ENCODE measurements at regions not wholly inside any gene's neighbourhood (a gene's known extent, or its start where the extent isn't known, plus 50 kb on each side); places are given as distances from the start of the nearest gene placed in this dataset.
"Not testable (repeated sequence)": the region's sequence is repeated elsewhere in the genome, so short reads cannot be mapped to it uniquely, and the experiment has no call there.

DNA sequence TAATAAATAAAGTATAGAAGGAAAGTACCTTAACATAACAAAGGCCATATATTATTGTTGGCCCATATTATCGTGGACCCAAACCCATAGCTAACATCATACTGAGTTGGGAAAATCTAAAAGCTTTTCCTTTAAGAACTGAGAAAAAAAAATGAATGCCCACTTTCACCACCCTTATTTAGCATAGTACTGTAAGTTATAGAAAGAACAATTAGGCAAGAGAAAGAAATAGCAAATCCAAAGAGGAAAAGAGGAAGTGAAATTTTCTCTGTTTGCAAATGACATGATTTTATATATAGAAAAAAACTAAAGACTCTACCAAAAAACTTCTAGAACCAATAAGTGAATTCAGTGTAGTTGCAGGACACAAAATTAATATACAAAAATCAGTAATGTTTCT lies 1854.6 kb downstream of the PCDH7 start:
- DNase-seq (ENCODE audit: low spot score), result no peak

DNA sequence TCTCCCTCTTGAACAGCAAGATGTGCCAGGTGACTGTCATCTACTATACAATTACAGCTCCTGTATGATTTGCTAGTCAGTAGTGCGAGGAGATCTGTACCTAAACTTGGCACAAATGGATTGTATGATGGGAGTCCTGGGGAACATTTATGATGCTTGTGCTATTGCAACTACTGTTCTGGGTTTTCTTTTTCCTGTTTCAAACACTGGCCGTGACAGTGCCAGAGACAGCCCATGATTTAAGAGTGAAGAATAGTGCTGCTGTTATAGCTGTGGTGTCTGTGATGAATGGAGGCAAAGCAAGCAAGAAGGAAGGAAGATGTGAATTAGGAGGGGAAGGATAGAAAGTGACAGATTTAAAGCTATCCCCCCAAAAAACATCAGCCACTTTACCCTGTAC lies 1868.9 kb downstream of the PCDH7 start:
- no peak for DNase-seq (ENCODE audit: low spot score)

DNA sequence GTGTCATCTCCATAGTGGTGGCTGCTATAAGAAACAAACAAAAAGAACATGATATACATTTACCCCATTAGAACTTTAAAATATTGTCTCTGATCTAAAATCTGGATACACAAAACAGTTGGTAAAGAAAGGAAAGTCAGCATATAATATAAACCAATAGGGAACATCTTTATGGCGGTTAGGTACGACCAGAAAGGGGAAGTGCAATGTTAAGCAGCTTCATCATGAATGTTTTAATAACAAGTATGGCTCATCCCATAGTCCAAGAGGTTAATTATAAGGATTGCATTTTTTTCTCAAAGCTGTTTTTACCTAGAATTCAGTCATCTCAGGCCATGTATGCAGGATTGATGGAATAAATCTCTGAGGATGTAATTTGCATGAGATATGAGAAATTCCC lies 1869.7 kb downstream of the PCDH7 start:
- no peak for DNase-seq (ENCODE audit: low spot score)

DNA sequence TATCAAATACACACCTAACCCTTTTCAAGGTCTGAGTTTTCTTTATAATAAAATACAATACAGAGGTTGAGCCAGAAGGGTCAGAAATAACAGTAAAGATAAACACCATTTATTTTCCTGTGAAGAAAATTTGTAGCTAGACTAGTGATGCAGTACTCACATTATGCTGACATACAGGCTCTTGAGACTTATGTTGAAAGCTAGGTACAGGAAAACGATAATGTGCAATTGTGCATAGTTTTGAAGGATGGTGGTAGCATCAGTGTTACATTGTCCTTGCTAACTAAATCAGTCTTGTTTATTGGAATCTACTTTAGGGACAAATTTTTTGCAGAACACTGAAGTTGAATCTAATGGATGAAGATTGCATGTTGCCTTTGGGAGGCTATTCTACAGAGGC lies 1877.2 kb downstream of the PCDH7 start:
- no peak for DNase-seq (ENCODE audit: low spot score)

DNA sequence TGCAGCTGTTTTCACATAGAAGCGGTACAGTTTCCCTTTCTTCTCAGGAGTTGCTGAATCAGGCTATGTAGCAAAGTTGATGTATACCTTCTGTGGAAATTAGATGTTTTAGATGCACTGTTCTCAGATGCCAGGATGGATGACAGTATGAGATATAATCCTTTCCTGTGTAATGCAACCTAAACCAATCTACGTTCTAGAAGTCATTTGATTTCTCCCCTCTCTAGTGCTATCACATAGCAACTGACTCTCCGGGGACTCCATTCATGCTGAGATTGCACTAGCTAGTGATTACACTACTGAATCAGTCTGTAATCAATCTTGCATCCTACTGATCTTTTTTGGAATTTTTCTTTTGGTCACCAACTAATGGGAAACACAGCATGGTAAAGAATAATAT lies 1881.7 kb downstream of the PCDH7 start:
- DNase-seq (ENCODE audit: low spot score), result no peak

DNA sequence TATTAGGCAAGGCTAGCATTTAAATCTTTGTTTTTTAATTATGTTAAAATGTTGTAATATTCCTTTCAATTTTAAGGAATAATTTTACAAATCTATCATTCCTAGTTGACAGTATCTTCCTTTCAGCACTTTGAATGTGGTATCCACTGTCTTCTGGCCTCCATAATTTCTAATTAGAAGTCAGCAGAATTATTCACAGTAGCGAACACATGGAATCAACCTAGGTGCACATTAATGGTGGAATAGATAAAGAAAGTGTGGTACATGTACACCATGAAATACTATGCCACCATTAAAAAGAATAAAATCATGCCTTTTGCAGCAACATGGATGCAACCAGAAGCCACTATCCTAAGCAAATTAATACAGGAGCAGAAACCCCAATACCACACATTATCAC lies 1887.8 kb downstream of the PCDH7 start:
- DNase-seq (ENCODE audit: low spot score), result no peak

DNA sequence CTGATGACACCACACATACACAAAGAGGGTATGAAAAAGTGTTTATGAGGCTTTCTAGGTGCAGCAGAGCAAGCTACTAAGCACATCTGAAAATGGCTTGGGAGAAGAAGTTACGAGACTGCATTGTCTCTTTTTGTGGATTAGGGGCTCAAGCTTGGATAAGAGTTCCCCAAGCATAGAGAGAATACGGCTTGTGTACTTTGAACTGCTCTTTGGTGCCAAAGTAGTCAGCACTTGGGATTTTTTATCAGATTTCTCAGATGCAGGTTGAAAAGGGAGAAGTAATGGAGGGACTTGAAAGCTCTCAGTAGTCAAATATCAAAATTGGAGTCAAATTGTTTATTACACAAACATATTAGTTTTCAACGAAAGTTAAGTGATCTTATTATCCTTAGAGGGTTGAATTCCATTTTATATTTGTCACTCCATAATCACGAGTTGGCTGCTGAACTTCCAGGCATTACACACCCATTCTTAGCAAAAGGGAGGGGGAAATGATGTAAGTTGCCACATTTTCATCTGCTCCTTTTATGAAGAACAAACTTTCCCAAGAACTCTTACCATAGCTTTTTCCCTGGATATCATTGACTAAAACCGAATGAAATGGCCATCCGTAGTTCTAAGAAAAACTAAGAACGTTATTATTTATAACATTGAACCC lies 1904.9 kb downstream of the PCDH7 start:
- DNase-seq (ENCODE audit: low spot score), result no peak

DNA sequence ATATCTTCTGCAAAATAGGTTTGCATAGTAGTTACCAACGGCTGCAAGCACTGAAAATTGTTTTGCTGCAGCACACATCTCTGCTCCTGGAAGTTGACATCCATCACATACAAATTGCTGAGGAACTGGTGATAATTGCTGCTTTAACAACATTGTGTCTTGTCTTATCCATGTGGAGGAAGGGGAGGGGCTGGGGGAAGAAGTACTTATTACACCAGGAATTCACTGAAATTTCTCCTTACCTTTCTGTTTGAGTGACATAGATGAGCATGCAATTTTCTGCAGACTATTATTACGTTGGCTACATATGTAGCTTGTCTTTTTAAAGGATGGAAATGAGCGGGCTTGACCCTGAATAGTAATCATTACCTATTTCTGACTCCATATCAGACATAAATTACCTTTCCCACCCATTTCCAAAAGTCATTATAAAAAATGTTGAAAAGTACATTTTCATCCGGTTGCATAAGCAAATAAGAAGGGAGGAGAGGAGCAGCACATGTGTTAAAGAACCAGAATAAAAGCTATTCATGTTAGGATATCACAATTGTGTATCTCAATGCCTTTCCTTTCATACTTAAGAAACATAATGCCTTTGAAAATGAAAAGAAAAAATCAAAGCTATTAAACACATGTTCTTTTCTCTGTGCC lies 1905.6 kb downstream of the PCDH7 start:
- DNase-seq (ENCODE audit: low spot score), result no peak

DNA sequence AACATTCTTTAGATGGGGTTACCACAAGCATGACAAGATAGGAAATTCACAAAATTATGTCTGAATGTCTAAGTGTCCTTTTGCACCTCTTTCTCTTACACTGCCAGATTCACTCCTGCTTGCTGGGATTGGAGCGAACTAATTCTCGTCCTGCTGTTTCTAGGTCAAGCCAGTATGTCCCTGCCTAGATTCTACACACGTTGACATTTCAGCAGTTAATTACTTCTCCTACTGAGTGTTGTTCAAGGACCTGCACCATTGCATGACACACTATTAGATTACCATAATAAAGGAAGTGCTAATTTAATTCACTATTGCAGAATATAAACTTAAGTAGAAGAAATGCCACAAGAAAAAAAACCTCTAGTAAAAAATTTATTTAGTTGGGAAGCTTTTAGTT lies 1911.7 kb downstream of the PCDH7 start:
- peak; percentile 5 for DNase-seq (ENCODE audit: low spot score)

DNA sequence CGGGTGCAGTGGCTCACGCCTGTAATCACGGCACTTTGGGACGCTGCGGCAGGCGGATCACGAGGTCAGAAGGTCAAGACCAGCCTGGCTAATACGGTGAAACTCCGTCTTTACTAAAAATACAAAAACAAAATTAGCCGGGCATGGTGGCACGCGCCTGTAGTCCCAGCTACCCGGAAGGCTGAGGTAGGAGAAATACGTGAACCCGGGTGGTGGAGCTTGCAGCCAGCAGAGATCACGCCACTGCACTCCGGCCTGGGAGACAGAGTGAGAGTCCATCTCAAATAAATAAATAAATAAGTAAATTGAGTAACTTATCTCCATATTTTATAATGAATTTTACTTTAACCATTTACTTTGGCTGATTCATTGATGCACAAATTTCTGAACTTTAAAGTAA lies 1913.3 kb downstream of the PCDH7 start:
- no peak for DNase-seq (ENCODE audit: low spot score)

DNA sequence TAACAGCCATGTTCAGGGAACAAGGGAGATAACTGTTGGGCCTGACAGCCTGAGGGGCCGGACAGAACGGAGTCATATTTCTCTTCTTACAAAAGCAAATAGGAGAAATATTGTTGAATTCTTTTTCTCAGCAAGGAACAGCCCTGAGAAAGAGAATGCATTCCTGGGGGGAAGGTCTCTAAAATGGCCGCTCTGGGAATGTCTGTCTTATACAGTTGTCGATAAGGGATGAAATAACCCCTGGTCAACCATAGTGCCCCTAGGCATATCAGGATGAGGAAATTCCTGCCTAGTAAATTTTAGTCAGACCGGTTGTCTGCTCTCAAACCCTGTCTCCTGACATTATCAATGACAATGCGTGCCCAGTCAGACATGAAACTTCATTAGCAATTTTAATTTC lies 1925.5 kb downstream of the PCDH7 start:
- no peak for DNase-seq (ENCODE audit: low spot score)

DNA sequence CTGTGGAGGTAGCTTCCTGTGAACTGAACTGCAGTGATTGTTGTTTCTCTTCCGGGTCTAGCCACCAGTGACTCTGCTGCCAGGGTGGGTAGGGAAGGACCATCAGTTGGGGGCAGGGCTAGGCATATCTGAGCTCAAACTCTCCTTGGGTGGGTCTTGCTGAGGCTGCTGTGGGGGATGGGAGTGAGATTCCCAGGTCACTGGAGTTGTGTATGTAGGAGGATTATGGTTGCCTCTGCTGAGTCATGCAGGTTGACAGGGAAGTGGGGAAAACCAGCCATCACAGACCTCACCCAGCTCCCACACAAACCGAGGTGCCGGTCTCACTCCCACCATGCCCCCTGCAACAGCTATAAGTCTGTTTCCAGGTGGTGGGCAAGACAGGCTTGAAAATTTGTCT lies 1937.8 kb downstream of the PCDH7 start:
- DNase-seq (ENCODE audit: low spot score), result no peak

DNA sequence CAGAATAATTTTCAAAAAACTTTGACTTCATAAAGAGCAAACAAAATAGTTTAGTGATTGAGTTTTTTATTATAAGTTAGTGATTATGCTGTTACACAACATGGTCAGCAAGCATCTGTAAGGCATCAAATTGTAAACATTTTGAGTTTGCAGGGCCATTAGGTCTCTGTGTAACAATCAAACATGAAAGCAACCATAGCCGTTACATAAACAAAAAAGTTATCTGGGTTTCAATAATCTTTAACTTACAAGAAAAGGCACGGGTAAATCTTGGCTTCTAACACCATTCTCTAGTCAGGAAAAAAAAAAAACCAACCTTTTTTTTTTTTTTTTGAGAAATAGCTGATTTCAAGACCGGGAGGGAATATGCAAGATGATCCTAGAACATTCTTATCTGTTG lies 1941.1 kb downstream of the PCDH7 start:
- no peak for DNase-seq (ENCODE audit: low spot score)

DNA sequence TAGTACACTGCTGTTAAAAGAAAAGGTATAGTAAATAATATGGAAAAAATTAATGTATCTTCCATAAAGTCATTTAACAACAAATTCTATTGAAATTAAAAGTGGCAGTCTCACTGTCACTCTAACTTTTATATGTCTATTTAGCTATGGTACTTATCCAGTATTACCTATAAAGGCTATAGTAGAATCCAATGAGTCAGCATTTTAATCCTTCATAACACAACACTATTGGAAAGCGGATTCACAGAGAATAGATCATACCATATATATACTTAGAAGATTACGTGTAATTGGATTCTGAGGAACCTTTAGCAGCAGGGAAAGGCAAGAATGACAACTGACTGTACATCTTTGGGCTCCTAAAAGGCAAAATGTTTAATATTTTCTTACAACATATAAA lies 1942.6 kb downstream of the PCDH7 start:
- no peak for DNase-seq (ENCODE audit: low spot score)

DNA sequence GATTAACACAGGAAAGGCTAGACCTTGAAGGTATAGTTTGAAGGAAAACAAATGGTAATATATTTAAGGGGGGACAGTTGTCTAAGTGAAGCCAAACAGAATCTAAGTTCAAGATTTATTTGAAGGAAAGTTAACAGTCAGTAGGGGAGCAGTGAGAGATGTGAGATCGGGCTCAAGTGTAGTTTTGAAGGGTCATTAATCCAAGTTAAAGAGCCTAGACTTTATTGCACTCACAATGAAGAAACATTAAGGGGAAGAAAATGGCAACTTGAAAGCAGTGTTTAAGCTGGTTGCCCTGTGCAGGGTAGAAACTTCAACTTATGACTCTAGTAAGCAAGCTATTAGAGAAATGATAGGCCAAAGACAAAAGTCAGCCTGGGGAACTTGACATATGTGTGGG lies 1952.2 kb downstream of the PCDH7 start:
- no peak for DNase-seq (ENCODE audit: low spot score)

DNA sequence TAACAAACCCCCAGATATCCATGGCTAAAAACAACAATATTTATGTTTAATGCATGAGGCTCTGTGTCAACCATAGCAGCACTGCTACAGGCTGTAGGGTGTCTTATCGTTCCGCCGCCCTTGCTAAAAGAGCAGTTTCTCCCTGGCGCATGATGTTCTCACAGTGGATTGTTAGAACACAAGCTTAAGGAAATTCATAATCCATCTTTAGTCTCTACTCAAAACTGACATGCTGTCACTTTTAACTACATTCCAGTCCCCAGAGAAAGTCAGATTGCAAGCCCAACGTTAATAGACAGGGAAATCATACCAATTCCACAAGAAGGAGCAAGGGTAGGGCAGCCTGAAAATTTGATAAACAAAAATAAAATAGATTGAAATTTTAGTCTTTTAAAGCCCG lies 1960.8 kb downstream of the PCDH7 start:
- no peak for DNase-seq (ENCODE audit: low spot score)

DNA sequence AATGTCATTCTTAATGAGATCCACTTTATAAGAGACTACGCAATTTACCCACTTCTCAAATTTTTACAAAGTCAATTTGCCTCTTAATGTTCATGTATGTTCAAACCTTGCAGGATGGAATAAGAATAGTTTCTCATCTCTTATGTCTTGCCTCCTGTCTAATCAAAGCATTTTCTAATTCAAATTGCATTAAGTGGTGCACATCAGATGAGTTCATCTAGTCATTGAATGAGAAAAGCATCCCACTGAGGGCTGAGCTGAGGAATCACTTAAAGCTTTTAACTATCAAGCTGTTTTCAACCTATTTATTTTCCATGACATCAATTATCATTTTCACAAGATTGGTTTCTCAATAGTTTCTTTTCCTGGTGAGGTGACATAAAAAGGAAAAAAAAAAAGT lies 1964.0 kb downstream of the PCDH7 start:
- DNase-seq (ENCODE audit: low spot score), result no peak

DNA sequence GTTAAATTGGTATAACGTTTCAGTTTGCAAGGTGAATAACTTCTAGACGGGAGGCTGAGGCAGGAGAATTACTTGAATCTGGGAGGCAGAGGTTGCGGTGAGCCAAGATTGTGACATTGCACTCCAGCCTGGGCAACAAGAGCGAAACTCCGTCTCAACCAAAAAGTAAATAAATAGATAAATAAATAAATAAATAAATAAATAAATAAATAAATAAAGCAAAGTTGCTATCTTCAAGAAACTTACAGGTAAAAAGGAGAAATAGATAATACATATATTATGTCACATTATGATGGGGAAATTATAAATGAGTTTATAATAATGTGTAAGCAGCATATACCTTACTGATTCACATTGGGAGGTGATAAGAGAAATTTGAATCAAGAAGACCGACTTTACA lies 1966.0 kb downstream of the PCDH7 start:
- no peak for DNase-seq (ENCODE audit: low spot score)

DNA sequence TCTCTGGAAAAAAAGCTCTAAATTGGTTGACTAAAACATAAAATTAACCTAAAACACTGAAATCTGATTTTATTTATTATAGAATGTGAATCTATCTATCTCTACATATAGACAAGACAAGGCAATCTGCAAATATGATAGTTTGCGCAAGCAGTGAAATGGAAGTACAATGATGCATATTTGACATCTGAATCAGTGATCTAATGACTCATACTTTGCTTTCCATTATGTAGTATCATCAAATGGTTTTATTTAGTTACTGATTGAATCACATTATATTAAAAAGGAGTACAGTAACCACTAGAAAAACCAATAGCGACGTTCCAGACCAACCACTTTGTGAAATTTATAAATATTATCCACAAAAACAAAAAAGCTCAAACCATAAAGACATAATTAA lies 1969.3 kb downstream of the PCDH7 start:
- no peak for DNase-seq (ENCODE audit: low spot score)

DNA sequence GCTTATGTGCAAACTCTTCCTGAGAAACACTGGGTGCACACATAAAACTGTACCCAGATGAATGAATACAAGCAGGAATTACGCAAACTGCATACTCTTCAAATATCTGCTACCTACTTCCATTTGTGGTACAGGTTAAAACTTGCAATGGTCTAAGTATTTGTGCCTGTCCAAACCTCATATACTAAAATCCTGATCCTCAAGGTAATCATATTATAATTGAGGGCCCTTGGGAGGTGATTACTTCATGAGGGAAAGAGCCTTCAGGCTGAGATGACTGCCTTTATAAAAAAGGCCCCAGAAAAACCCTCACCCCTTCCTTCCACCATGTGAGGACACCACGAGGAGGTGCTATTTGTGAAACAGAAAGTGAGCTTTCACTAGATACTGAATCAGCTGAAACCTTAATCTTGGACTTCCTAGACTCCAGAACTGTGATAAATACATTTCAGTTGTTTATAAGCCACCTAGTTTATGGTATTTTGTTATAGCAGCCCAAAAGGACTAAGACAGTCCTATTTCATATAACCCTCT lies 1977.2 kb downstream of the PCDH7 start:
- DNase-seq (ENCODE audit: low spot score), result no peak

DNA sequence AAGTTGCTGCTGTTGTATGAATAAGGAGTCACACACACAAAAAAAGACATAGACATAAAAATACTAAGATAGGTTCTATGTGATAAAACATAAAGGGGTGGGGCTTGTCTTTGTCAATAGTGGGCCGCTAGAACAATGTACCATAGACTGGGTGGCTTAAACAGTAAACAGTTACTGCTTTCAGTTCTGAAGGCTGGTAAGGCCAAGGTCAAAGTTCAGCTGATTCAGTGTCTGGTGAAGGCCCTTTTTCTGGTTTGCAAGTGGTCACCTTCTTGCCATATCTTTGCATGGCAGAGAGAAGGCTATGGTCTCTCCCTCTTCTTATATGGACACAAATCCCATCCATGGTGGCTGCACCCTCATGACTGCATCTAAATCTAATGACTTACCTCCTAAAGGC lies 1980.7 kb downstream of the PCDH7 start:
- no peak for DNase-seq (ENCODE audit: low spot score)

DNA sequence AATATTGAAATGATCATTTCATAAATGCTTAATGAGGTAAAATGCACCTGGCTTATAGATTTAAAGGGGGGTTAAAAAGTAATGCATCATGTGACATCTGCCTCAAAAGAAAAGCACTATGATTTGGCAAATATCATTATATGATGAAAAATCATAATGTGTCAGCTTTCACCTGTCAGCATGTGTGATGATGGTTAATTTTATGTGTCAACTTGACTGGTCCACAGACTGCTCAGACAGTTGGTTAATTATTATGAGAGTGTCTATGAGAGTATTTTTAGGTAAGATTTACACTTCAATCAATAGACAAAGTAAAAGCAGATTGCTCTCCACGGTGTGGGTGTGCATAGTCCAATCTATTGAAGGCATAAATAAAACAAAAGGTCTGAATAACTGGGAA lies 1986.7 kb downstream of the PCDH7 start:
- DNase-seq (ENCODE audit: low spot score), result no peak

DNA sequence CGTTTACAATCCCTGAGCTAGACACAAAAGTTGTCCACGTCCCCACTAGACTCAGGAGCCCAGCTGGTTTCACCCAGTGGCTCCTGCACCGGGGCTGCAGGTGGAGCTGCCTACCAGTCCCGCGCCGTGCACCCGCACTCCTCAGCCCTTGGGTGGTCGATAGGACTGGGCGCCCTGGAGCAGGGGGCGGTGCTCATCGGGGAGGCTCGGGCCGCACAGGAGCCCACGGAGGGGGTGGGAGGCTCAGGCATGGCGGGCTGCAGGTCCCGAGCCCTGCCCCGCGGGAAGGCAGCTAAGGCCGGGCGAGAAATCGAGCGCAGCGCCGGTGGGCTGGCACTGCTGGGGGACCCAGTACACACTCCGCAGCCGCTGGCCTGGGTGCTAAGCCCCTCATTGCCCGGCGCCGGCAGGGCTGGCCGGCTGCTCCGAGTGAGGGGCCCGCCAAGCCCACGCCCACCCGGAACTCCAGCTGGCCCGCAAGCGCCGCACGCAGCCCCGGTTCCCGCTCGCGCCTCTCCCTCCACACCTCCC lies 1996.0 kb downstream of the PCDH7 start:
- not testable (repeated sequence) for DNase-seq (ENCODE audit: low spot score)

All from iPS-NIHi11 (cell line).